Pons (tissue), 1 donor: ENCODE measurements at regions not wholly inside any gene's neighbourhood (a gene's known extent, or its start where the extent isn't known, plus 50 kb on each side); places are given as distances from the start of the nearest gene placed in this dataset.
A peak's percentile ranks its signal among the peaks of the same experiment; 100 is the strongest.
"Not testable (repeated sequence)": the region's sequence is repeated elsewhere in the genome, so short reads cannot be mapped to it uniquely, and the experiment has no call there.

ENCODE experiments used
- DNase-seq: peaks from one replicate; pipeline ENCODE4 v3.0.0-alpha.2; 2016; ENCODE audit warnings: low spot score

GRCh38 chr3:56924700-56925099 lies 123.0 kb upstream of the ARHGEF3 start:
- not testable (repeated sequence) for DNase-seq

GRCh38 chr3:56923526-56924224 lies 121.9 kb upstream of the ARHGEF3 start:
- peak; percentile 66 for DNase-seq

DNA sequence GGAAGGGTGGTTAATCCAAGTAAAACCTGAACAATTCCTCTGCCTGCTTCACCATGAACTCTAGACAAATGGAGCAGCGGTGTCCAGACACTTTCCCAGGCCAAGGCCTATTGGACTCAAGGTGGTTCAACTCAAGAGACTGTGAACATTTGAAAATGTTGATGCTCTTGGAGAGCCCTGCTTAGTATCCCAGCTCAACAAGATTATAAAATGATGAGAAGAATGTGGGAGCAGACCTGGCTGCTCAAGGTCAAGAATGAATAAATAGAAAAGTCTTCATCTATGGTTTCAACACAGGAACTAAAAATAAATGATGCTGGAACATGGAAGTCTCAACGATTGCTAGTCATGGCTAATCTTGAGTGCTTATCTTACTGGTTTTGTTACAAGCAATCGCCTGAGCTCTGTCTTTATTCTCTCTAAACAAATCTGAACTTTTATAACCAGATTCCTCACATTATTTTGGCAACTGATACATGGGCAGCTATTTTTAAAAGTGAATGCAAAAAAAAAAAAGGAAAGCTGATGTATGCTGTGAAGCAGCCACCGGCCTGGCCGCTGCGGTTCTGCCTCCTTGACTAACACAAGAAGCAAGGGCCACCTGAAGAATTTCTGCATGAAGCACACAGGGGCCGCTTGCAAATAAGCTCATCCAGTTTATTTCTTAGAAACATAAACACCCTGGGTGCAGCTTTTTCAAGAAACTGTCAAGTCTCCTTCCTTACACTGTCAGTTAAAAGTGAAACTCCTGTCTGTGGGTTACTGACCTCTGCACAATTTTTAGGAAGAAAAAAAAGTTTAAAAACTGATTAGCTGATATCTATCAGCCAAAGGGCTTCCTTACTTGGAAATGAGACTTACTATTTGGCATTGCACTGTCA lies 120.1 kb upstream of the ARHGEF3 start:
- DNase-seq: no peak

- peak; percentile 88 for DNase-seq
Measured at GRCh38 chr3:56919797-56920195, 118.0 kb upstream of the ARHGEF3 start.

DNA sequence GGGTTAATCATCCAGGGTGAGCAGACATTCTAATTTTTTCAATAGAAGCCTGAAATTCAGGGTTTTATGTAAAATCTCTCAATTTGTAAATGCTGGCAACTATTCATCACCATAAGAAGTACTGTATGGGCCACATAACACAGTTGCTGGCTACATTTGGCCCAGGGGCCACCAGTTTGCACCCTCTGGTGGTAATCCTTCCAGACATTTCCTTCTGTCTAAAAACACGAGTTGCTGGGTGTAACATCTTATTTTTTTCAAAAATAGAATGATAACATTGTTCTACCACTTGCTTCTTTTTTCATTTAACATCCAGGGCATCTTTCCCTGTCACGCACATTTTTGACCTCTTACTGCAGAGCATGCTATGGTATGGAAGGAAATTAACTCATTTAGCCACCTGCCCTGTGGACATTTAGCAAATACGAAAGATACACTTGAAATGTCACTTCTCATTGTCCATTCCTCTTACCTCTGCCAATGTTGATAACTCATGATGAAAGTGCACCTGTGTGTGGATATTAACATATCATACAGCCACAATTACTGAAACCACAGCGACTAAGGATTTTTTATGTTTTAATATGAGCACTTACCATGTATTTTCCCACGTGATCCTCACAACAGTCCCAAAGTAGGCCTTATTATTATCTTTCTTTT lies 117.5 kb upstream of the ARHGEF3 start:
- DNase-seq: peak; percentile 66

- DNase-seq: no peak
Measured at GRCh38 chr3:56918111-56918568, 116.4 kb upstream of the ARHGEF3 start.

GRCh38 chr3:56917361-56918110 lies 115.8 kb upstream of the ARHGEF3 start:
- no peak for DNase-seq

DNA sequence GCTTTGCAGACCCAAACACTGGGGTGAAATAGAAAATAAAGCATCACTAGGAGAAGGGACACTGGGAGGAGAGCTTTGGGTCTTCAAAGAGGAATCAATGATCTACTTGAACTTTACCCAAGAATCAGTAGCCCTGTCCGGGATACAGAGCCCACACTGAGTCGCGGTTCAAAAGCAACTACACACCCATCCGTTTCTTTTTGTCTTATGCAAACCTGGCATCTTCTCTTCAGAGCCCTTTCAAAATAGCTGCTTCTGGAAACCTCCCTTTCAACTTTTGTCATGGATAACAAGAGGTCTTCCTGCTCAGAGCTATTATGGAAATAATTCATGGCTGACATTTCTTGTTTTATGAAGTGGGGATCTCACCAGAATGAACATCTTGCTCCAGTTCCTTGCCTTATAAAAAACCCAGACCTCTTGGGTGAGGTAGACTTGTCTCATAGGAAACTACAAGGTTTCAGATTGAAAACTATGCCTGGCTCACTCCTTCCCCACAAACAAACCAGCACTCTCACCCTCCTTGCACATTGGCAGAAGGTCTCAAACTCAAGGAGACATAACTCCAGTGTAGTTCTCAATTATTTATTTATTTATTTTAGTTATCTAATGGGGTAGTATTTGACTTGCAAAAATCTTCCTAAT lies 115.1 kb upstream of the ARHGEF3 start:
- DNase-seq: no peak

DNA sequence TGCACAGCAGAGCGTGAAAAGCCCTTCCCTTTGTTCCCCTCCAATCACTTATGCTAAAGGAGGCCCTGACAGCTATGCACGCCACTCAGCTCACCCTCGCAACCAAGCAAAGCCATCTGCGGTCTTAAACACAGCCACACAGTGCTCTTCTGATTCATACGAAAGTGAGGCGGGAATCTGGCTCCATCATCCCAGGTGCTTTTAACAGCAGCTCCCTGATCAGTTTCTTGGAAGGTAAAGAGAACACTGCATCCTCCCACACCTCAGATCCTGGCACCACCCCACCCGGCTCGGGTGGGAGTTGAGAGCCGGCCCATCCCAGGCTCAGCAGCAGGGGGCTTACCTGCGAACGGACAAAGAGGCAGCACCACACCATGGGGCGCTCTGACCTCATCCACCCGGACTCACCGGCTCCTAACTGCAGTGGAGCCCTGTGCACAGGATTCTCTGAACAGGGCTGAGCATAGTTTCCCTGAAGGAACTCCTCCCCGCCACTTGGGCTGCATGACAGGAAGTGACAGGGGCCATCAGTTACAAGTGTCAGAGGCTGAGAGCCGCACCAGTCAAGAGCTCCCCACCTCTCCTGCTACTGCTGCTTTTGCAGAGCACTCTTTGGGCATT lies 114.3 kb upstream of the ARHGEF3 start:
- DNase-seq: no peak

- no peak for DNase-seq
Measured at GRCh38 chr3:56914646-56915045, 112.9 kb upstream of the ARHGEF3 start.

DNA sequence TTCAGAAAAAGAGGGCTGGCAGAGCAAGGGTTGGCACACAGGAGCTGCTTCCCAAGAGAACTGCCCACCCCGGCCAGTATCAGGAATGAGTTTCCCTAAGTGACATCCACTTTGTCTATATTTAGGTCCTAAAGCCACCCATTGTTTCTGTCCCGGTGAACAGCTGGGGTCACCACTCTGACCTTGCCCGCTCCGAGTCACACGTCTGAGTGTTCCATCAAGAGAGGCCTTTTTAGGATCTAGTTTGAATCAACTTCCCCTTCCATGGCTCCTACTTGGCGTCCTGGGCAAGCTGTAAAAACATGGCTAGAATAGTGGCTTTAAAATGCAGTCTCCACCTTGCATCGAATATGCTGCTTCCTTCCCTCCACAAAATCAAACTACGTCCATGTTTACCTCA lies 109.6 kb upstream of the ARHGEF3 start:
- DNase-seq: no peak

DNA sequence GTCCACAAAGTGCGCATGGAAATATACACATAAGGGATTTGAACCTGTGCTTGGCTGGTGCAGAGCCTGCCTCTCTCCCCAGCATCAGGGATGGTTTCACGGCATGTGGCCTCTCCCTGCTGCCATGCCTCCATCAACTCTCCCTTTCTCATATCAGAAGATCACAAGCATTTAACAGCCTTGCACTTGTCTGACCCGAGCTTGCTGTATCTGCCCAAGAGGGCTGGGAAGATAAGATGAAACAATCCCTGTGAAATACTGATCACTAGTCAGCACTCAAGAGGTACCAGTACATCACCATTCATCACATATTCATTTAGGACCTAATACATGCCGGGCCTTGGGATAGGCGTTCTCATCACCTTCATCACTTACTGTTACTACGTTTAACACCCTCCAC lies 107.6 kb upstream of the ARHGEF3 start:
- DNase-seq: no peak

DNA sequence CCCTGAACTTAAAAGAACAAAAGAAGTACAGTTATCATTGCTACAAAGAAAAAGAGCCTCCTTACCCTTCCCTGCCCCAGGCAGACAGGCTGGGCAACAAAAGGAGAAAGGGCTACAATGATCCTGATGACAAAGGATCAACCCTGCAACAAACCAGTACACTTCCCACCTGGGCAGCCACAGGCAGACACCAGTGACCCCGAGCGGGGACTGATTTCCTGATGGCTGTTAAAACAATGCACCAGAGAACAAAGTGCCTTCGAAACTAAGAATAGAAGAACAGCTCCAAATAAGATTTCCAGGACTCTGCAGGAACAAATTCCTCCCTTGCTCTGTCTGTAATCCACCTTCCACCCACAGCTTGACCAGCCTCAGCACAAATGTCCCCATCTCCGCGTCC lies 106.3 kb upstream of the ARHGEF3 start:
- no peak for DNase-seq

GRCh38 chr3:56904552-56905215 lies 102.9 kb upstream of the ARHGEF3 start:
- no peak for DNase-seq

GRCh38 chr3:56903231-56903782 lies 101.6 kb upstream of the ARHGEF3 start:
- DNase-seq: no peak

- no peak for DNase-seq
Measured at GRCh38 chr3:56902468-56903160, 100.9 kb upstream of the ARHGEF3 start.

DNA sequence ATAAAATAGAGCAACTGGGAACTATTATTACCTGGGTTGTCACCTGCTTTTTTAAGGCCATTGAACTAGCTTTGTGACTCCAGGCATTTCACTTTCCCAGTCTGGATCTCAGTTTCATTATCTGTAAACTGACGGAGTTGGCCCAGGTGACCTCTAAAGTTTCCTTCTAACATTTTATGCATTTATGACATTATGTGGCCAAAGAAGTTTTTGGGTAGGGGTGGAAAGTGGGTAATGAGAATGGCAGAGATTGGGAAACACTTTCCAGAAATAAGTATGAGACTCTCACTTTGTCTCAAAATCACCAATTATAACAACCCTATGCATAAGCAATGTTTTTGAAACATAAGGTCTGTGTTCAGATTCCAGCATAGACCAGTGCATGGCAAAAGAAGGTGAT lies 99.1 kb upstream of the ARHGEF3 start:
- no peak for DNase-seq

GRCh38 chr3:56899851-56900250 lies 98.1 kb upstream of the ARHGEF3 start:
- no peak for DNase-seq

GRCh38 chr3:56899078-56899477 lies 97.3 kb upstream of the ARHGEF3 start:
- no peak for DNase-seq

- no peak for DNase-seq
Measured at GRCh38 chr3:56896357-56896756, 94.6 kb upstream of the ARHGEF3 start.
